ENCODE measurements at regions not wholly inside any gene's neighbourhood (a gene's known extent, or its start where the extent isn't known, plus 50 kb on each side); places are given as distances from the start of the nearest gene placed in this dataset.

GRCh38 chrX:40433160-40433559 is 147.6 kb upstream of the ATP6AP2 start:
- Histone ChIP-seq H3K4me2 (ENCODE audit: low read depth, low read length, poor library complexity, severe bottlenecking) (no peak overlapping the region), H2AFZ (ENCODE audit: low read depth, low read length, severe bottlenecking) (no peak overlapping the region), H3K27me3 (ENCODE audit: low read length) (no peaks in the 10 kb centered on the region), H3K36me3 (ENCODE audit: low read length) (no peaks in the 10 kb centered on the region), H3F3A (ENCODE audit: insufficient read depth) (no peaks in the 10 kb centered on the region), H3K79me2 (ENCODE audit: insufficient read depth, low read length) (no peaks in the 10 kb centered on the region), H3K9me3 (ENCODE audit: insufficient read depth, low read length) (no peaks in the 10 kb centered on the region), H3K4me3 (ENCODE audit: insufficient read depth, low read length, poor library complexity, severe bottlenecking) (no peak overlapping the region), H4K20me1 (ENCODE audit: low read depth, low read length) (no peaks in the 10 kb centered on the region), H3K27ac (ENCODE audit: low read depth, low read length) (no peak overlapping the region), H3K9ac (ENCODE audit: low read length) (no peak overlapping the region), H3K9me2 (replicated peaks; ENCODE audit: insufficient read depth, low read length) (no peaks in the 10 kb centered on the region)
- TF ChIP-seq EZH2phosphoT487 (conservative IDR thresholded peaks at IDR 0.05; ENCODE audit: low read length), result no peak
- TF ChIP-seq CTCF (IDR thresholded peaks at IDR 0.05; ENCODE audit: insufficient read depth, low read length, poor library complexity, severe bottlenecking), result no peak

- Histone ChIP-seq H4K20me1 (ENCODE audit: low read depth, low read length) (no peaks in the 10 kb centered on the region), H3K4me3 (ENCODE audit: insufficient read depth, low read length, poor library complexity, severe bottlenecking) (no peak overlapping the region), H3F3A (ENCODE audit: insufficient read depth) (no peaks in the 10 kb centered on the region), H3K9me2 (replicated peaks; ENCODE audit: insufficient read depth, low read length) (no peaks in the 10 kb centered on the region), H3K9me3 (ENCODE audit: insufficient read depth, low read length) (no peaks in the 10 kb centered on the region), H2AFZ (ENCODE audit: low read depth, low read length, severe bottlenecking) (no peak overlapping the region), H3K27me3 (ENCODE audit: low read length) (no peaks in the 10 kb centered on the region), H3K79me2 (ENCODE audit: insufficient read depth, low read length) (no peaks in the 10 kb centered on the region), H3K36me3 (ENCODE audit: low read length) (no peaks in the 10 kb centered on the region), H3K27ac (ENCODE audit: low read depth, low read length) (no peak overlapping the region), H3K9ac (ENCODE audit: low read length) (no peak overlapping the region), H3K4me2 (ENCODE audit: low read depth, low read length, poor library complexity, severe bottlenecking) (no peak overlapping the region)
- no peak for TF ChIP-seq CTCF (IDR thresholded peaks at IDR 0.05; ENCODE audit: insufficient read depth, low read length, poor library complexity, severe bottlenecking)
- TF ChIP-seq EZH2phosphoT487 (conservative IDR thresholded peaks at IDR 0.05; ENCODE audit: low read length), result no peak
Observed at GRCh38 chrX:40424259-40424658, 156.5 kb upstream of the ATP6AP2 start.

- no peaks in the 10 kb centered on the region for H3K79me2 ChIP-seq (ENCODE audit: insufficient read depth, low read length)
- H3K36me3 ChIP-seq (ENCODE audit: low read length), result no peaks in the 10 kb centered on the region
- H3K9me3 ChIP-seq (ENCODE audit: insufficient read depth, low read length), result no peaks in the 10 kb centered on the region
- no peak overlapping the region for H3K4me3 ChIP-seq (ENCODE audit: insufficient read depth, low read length, poor library complexity, severe bottlenecking)
- no peaks in the 10 kb centered on the region for H3K9me2 ChIP-seq (replicated peaks; ENCODE audit: insufficient read depth, low read length)
- H3F3A ChIP-seq (ENCODE audit: insufficient read depth), result no peaks in the 10 kb centered on the region
- H3K9ac ChIP-seq (ENCODE audit: low read length), result no peak overlapping the region
- H4K20me1 ChIP-seq (ENCODE audit: low read depth, low read length), result no peaks in the 10 kb centered on the region
- no peaks in the 10 kb centered on the region for H3K27me3 ChIP-seq (ENCODE audit: low read length)
- TF ChIP-seq EZH2phosphoT487 (conservative IDR thresholded peaks at IDR 0.05; ENCODE audit: low read length) (no peak), CTCF (IDR thresholded peaks at IDR 0.05; ENCODE audit: insufficient read depth, low read length, poor library complexity, severe bottlenecking) (no peak)
- H2AFZ ChIP-seq (ENCODE audit: low read depth, low read length, severe bottlenecking), result no peak overlapping the region
- H3K27ac ChIP-seq (ENCODE audit: low read depth, low read length), result no peak overlapping the region
- H3K4me2 ChIP-seq (ENCODE audit: low read depth, low read length, poor library complexity, severe bottlenecking), result no peak overlapping the region
Observed at GRCh38 chrX:40423299-40423698, 157.5 kb upstream of the ATP6AP2 start.

Data from SU-DHL-6 (cell line).